NCI-H345 (cell line): ENCODE measurements at regions not wholly inside any gene's neighbourhood (a gene's known extent, or its start where the extent isn't known, plus 50 kb on each side); places are given as distances from the start of the nearest gene placed in this dataset.
"Not testable (repeated sequence)": the region's sequence is repeated elsewhere in the genome, so short reads cannot be mapped to it uniquely, and the experiment has no call there.

ENCODE experiments used
- DNase-seq: peaks from one replicate; lab custom pipeline; 2025; lab: John Stamatoyannopoulos, UW

GRCh38 chr10:64416011-64416410 lies 894.8 kb downstream of the REEP3 start:
- no peak for DNase-seq

- DNase-seq = no peak
Measured at GRCh38 chr10:64419461-64419860, 898.3 kb downstream of the REEP3 start.

GRCh38 chr10:64426745-64427144 lies 905.5 kb downstream of the REEP3 start:
- DNase-seq = no peak

- DNase-seq = no peak
Measured at GRCh38 chr10:64430690-64431323, 909.6 kb downstream of the REEP3 start.

- not testable (repeated sequence) for DNase-seq
Measured at GRCh38 chr10:64441872-64442271, 920.7 kb downstream of the REEP3 start.

- no peak for DNase-seq
Measured at GRCh38 chr10:64444163-64444562, 923.0 kb downstream of the REEP3 start.

- no peak for DNase-seq
Measured at GRCh38 chr10:64444564-64444963, 923.4 kb downstream of the REEP3 start.

- DNase-seq = no peak
Measured at GRCh38 chr10:64449603-64450002, 928.4 kb downstream of the REEP3 start.

GRCh38 chr10:64450312-64450711 lies 929.1 kb downstream of the REEP3 start:
- DNase-seq = no peak

GRCh38 chr10:64454962-64455361 lies 933.8 kb downstream of the REEP3 start:
- DNase-seq = no peak

- no peak for DNase-seq
Measured at GRCh38 chr10:64458306-64458705, 937.1 kb downstream of the REEP3 start.

- DNase-seq = no peak
Measured at GRCh38 chr10:64463406-64463805, 942.2 kb downstream of the REEP3 start.

- no peak for DNase-seq
Measured at GRCh38 chr10:64465653-64466052, 944.5 kb downstream of the REEP3 start.

GRCh38 chr10:64468219-64468618 lies 947.0 kb downstream of the REEP3 start:
- DNase-seq = no peak

GRCh38 chr10:64476506-64476905 lies 955.3 kb downstream of the REEP3 start:
- DNase-seq = no peak

- no peak for DNase-seq
Measured at GRCh38 chr10:64477791-64478190, 956.6 kb downstream of the REEP3 start.

GRCh38 chr10:64484811-64485330 lies 963.7 kb downstream of the REEP3 start:
- DNase-seq = no peak

- no peak for DNase-seq
Measured at GRCh38 chr10:64486149-64486548, 964.9 kb downstream of the REEP3 start.

- DNase-seq = no peak
Measured at GRCh38 chr10:64486901-64487300, 965.7 kb downstream of the REEP3 start.

GRCh38 chr10:64494901-64495300 lies 973.7 kb downstream of the REEP3 start:
- DNase-seq = no peak

GRCh38 chr10:64497306-64497705 lies 976.1 kb downstream of the REEP3 start:
- DNase-seq = no peak

GRCh38 chr10:64501807-64502206 lies 980.6 kb downstream of the REEP3 start:
- DNase-seq = no peak

- no peak for DNase-seq
Measured at GRCh38 chr10:64502936-64503335, 981.7 kb downstream of the REEP3 start.

GRCh38 chr10:64503429-64503828 lies 982.2 kb downstream of the REEP3 start:
- no peak for DNase-seq
